ENCODE measurements at regions not wholly inside any gene's neighbourhood (a gene's known extent, or its start where the extent isn't known, plus 50 kb on each side); places are given as distances from the start of the nearest gene placed in this dataset.

DNA sequence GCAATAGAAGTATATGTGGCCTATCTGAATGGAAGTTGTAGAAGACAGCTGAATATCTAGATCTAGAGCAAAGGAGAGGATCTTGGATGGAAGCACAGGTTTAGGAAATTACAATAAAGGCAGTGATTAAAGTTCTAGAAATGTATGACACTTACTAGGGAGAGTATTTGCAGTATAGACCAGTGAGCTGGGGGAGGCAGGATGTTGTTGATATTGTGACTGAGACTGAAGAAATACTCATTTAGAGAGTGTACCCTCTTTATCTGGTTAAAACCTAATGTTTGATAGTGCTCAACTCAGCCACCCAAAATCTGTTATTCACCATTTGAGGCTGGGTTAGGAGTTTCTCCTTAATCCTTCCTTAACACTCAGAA, 439.5 kb downstream of the GRXCR1 start:
- TF ChIP-seq, protein P1, sequence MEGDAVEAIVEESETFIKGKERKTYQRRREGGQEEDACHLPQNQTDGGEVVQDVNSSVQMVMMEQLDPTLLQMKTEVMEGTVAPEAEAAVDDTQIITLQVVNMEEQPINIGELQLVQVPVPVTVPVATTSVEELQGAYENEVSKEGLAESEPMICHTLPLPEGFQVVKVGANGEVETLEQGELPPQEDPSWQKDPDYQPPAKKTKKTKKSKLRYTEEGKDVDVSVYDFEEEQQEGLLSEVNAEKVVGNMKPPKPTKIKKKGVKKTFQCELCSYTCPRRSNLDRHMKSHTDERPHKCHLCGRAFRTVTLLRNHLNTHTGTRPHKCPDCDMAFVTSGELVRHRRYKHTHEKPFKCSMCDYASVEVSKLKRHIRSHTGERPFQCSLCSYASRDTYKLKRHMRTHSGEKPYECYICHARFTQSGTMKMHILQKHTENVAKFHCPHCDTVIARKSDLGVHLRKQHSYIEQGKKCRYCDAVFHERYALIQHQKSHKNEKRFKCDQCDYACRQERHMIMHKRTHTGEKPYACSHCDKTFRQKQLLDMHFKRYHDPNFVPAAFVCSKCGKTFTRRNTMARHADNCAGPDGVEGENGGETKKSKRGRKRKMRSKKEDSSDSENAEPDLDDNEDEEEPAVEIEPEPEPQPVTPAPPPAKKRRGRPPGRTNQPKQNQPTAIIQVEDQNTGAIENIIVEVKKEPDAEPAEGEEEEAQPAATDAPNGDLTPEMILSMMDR (IDR thresholded peaks at IDR 0.05; ENCODE audit: insufficient read depth, low read length, poor library complexity, severe bottlenecking): no peak
- no peak for TF ChIP-seq EZH2phosphoT487 (conservative IDR thresholded peaks at IDR 0.05; ENCODE audit: low read length)

Measured in SU-DHL-6 (cell line).